CD14-positive monocyte (primary cell): ENCODE measurements at regions not wholly inside any gene's neighbourhood (a gene's known extent, or its start where the extent isn't known, plus 50 kb on each side); places are given as distances from the start of the nearest gene placed in this dataset.

ENCODE experiments used
- DNase-seq, 3 donors: peaks; one replicate each; pipeline ENCODE4 v3.0.0-alpha.2; 2011 to 2022
- H2AFZ ChIP-seq: 2 replicates; pipeline ENCODE4 v1.6.0; 2012; ENCODE audit warnings: mild to moderate bottlenecking, low read depth, low read length, inconsistent platforms; ENCODE audit not compliant: insufficient read depth, poor library complexity, severe bottlenecking
- H3K27ac ChIP-seq, 2 donors: 1 replicate in 1 of 2; 2 replicates in 1 of 2; pipeline ENCODE4 v1.5.1; 2012 to 2013; ENCODE audit warnings: low read length in 2 of 2, control low read depth in 1 of 2, inconsistent platforms in 1 of 2, low read depth in 1 of 2, mild to moderate bottlenecking in 1 of 2
- H3K27me3 ChIP-seq, 2 donors: one replicate each; pipeline versions ENCODE4 v1.6.0 to v1.6.1; 2011 to 2013; ENCODE audit warnings: low read length in 2 of 2; ENCODE audit not compliant: control insufficient read depth in 2 of 2, insufficient read depth in 2 of 2
- H3K36me3 ChIP-seq, 2 donors: replicated peaks in 1 of 2; 1 replicate in 1 of 2; 2 replicates in 1 of 2; pipeline versions ENCODE4 v1.5.1 to v1.6.1; 2012 to 2013; ENCODE audit warnings: low read length in 2 of 2, control low read depth in 1 of 2, inconsistent platforms in 1 of 2, mild to moderate bottlenecking in 1 of 2; ENCODE audit not compliant: insufficient read depth in 2 of 2, control insufficient read depth in 1 of 2
- H3K4me1 ChIP-seq, 2 donors: 1 replicate in 1 of 2; 2 replicates in 1 of 2; pipeline versions ENCODE4 v1.5.1 to v1.6.1; 2012 to 2013; ENCODE audit warnings: low read length in 2 of 2, control low read depth in 1 of 2, inconsistent platforms in 1 of 2, mild to moderate bottlenecking in 1 of 2, moderate library complexity in 1 of 2; ENCODE audit not compliant: insufficient read depth in 2 of 2, control insufficient read depth in 1 of 2
- H3K4me2 ChIP-seq: replicated peaks from 2 replicates; pipeline ENCODE3; 2012; ENCODE audit warnings: low read length, moderate library complexity, mild to moderate bottlenecking; ENCODE audit not compliant: poor library complexity, severe bottlenecking; ENCODE audit errors: extremely low read depth
- H3K4me3 ChIP-seq, 3 experiments: fragments of 200-600 bp in 1 of 3; sonication (generic) in 1 of 3; replicated peaks in 1 of 3; 1 replicate in 2 of 3; 2 replicates in 1 of 3; pipeline ENCODE4 v1.5.1; 2011 to 2013; ENCODE audit warnings: low read length in 3 of 3, mild to moderate bottlenecking in 3 of 3, control low read depth in 2 of 3, low read depth in 2 of 3, inconsistent platforms in 1 of 3, moderate library complexity in 1 of 3
- H3K79me2 ChIP-seq: 2 replicates; pipeline ENCODE4 v1.6.0; 2012; ENCODE audit warnings: mild to moderate bottlenecking, control low read depth, inconsistent platforms, low read length, moderate library complexity; ENCODE audit not compliant: insufficient read depth
- H3K9ac ChIP-seq: 2 replicates; pipeline ENCODE4 v1.6.0; 2017; ENCODE audit warnings: low read length, mild to moderate bottlenecking; ENCODE audit not compliant: insufficient read depth, poor library complexity, severe bottlenecking
- H3K9me3 ChIP-seq, 2 donors: replicated peaks in 1 of 2; 1 replicate in 1 of 2; 2 replicates in 1 of 2; pipeline versions ENCODE4 v1.5.1 to v1.6.1; 2012 to 2013; ENCODE audit warnings: low read length in 2 of 2, control low read depth in 1 of 2; ENCODE audit not compliant: control insufficient read depth in 1 of 2, insufficient read depth in 1 of 2
- H4K20me1 ChIP-seq: 2 replicates; pipeline ENCODE4 v1.6.0; 2012; ENCODE audit warnings: mild to moderate bottlenecking, low read length, control low read depth, moderate library complexity; ENCODE audit not compliant: insufficient read depth
- H3K27ac Mint-ChIP-seq, 7 donors: one replicate each; pipeline ENCODE4 v1.8.0; 2020; ENCODE audit warnings: mild to moderate bottlenecking in 7 of 7, mixed read lengths in 7 of 7, moderate library complexity in 6 of 7, inconsistent platforms in 2 of 7
- H3K27me3 Mint-ChIP-seq, 3 donors: one replicate each; pipeline ENCODE4 v1.8.0; 2021 to 2022; ENCODE audit warnings: low read depth in 3 of 3, mild to moderate bottlenecking in 3 of 3, mixed read lengths in 3 of 3, moderate library complexity in 3 of 3, inconsistent platforms in 1 of 3
- H3K36me3 Mint-ChIP-seq, 2 donors: one replicate each; pipeline ENCODE4 v1.8.0; 2020; ENCODE audit warnings: mixed read lengths in 2 of 2, inconsistent platforms in 1 of 2, mild to moderate bottlenecking in 1 of 2
- H3K4me1 Mint-ChIP-seq: one replicate; pipeline ENCODE4 v1.8.0; 2020; ENCODE audit warnings: mild to moderate bottlenecking, mixed read lengths
- H3K4me3 Mint-ChIP-seq, 2 donors: one replicate each; pipeline ENCODE4 v1.8.0; 2020; ENCODE audit warnings: mild to moderate bottlenecking in 2 of 2, mixed read lengths in 2 of 2, moderate library complexity in 1 of 2
- H3K9me3 Mint-ChIP-seq, 7 donors: one replicate each; pipeline ENCODE4 v1.8.0; 2020 to 2022; ENCODE audit warnings: mixed read lengths in 7 of 7, mild to moderate bottlenecking in 6 of 7, moderate library complexity in 6 of 7, inconsistent platforms in 2 of 7
- CTCF ChIP-seq: fragments of 200-600 bp; IDR thresholded peaks from one replicate; pipeline ENCODE4 v1.8.0; 2022; ENCODE audit warnings: antibody characterized with exemption, mild to moderate bottlenecking
- WGBS: methylation state at CpG from one replicate; pipeline ENCODE4 v1.1.5; 2013; ENCODE audit warnings: missing lambda C conversion rate; ENCODE audit not compliant: insufficient coverage; 5-methylcytosine and 5-hydroxymethylcytosine counted together
- intact Hi-C, 2 donors: fragments of 100-400 bp; cut with micrococcal nuclease; formaldehyde crosslinking; loops; one replicate each; pipeline versions ENCODE4 v1.15.0 to v1.15.1; 2023

DNA sequence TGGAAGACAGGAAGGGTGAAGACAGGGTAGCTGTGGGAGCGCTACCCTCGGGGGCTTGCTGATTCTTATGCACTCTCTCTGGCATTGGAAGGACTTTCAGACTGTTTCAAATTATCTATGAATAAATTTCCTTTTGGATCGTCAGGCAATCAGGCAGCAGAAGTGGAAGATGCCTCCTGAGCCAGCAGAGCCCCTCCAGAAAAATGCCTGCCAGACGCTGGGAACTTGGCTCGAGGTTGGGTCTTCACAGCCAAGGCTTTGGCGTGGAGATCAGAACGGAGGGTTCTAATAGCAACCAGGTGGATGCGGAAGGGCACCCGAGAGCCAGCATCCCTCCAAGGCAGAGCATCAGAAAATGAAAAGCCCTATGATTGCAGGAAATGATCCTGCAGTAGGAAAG lies 119.2 kb upstream of the RFLNA start:
- Mint-ChIP-seq H3K4me1 (peaks cover 33% of the 10 kb centered on the region), H3K4me3 (no peak overlapping the region), H3K27me3 (peaks cover 10 to 16% (median 15%) of the 10 kb centered on the region in 3 donors), H3K36me3 (peaks cover 1 to 4% of the 10 kb centered on the region in 2 donors), H3K9me3 (peaks cover 0 to 6% (median 0%) of the 10 kb centered on the region in 7 donors), H3K27ac (no peak overlapping the region)
- H3K36me3 ChIP-seq = no peaks in the 10 kb centered on the region
- no peak overlapping the region for H3K9ac ChIP-seq
- H3K9me3 ChIP-seq = no peaks in the 10 kb centered on the region
- TF ChIP-seq CTCF = no peak
- intact Hi-C loops = no loop called here
- H3K4me1 ChIP-seq = peaks cover 21 to 22% of the 10 kb centered on the region in 2 donors
- H3K4me2 ChIP-seq = no peak overlapping the region
- no peaks in the 10 kb centered on the region for H3K79me2 ChIP-seq
- 85% methylated on average over 8 of the region's 9 CpGs for WGBS
- DNase-seq = no peak
- H4K20me1 ChIP-seq = no peaks in the 10 kb centered on the region
- no peak overlapping the region for H3K4me3 ChIP-seq
- no peaks in the 10 kb centered on the region for H3K27me3 ChIP-seq
- H2AFZ ChIP-seq = no peak overlapping the region
- H3K27ac ChIP-seq = no peak overlapping the region

GRCh38 chr12:124177276-124177950 lies 117.5 kb upstream of the RFLNA start:
- peaks cover 10 to 16% (median 10%) of the 10 kb centered on the region in 3 donors for H3K27me3 Mint-ChIP-seq
- no peaks in the 10 kb centered on the region for H3K36me3 Mint-ChIP-seq
- Histone ChIP-seq H2AFZ (no peak overlapping the region), H3K9me3 (no peaks in the 10 kb centered on the region), H3K4me2 (no peak overlapping the region), H4K20me1 (no peaks in the 10 kb centered on the region), H3K4me1 (peaks cover 5% of the 10 kb centered on the region in 2 donors), H3K9ac (no peak overlapping the region), H3K79me2 (no peaks in the 10 kb centered on the region), H3K4me3 (no peak overlapping the region), H3K36me3 (no peaks in the 10 kb centered on the region), H3K27me3 (no peaks in the 10 kb centered on the region), H3K27ac (no peak overlapping the region)
- H3K4me1 Mint-ChIP-seq = peaks cover 16% of the 10 kb centered on the region
- WGBS = 88% methylated on average over 6 of the region's 10 CpGs
- TF ChIP-seq CTCF = no peak
- no peak for DNase-seq
- H3K27ac Mint-ChIP-seq = no peak overlapping the region
- no peak overlapping the region for H3K4me3 Mint-ChIP-seq
- H3K9me3 Mint-ChIP-seq = peaks cover 0 to 4% (median 0%) of the 10 kb centered on the region in 7 donors
- intact Hi-C loops = no loop called here
